Thyroid gland (tissue), 4 donors: ENCODE measurements at regions not wholly inside any gene's neighbourhood (a gene's known extent, or its start where the extent isn't known, plus 50 kb on each side); places are given as distances from the start of the nearest gene placed in this dataset.
A peak's percentile ranks its signal among the peaks of the same experiment; 100 is the strongest.

Experiments
- DNase-seq, 2 donors: peaks; one replicate each; pipeline ENCODE4 v3.0.0-alpha.2; 2019
- H3K27ac ChIP-seq, 3 donors: fragments of 200-600 bp; sonication (generic); 1 replicate in 2 of 3; 2 replicates in 1 of 3; pipeline ENCODE4 v1.5.1; 2016 to 2019; ENCODE audit warnings: mild to moderate bottlenecking in 1 of 3, moderate library complexity in 1 of 3
- H3K27me3 ChIP-seq: fragments of 200-600 bp; sonication (generic); one replicate; pipeline ENCODE4 v1.5.1; 2019
- H3K36me3 ChIP-seq, 2 donors: fragments of 200-600 bp; sonication (generic); one replicate each; pipeline ENCODE4 v1.5.1; 2016 to 2019
- H3K4me1 ChIP-seq, 2 donors: fragments of 200-600 bp; sonication (generic); one replicate each; pipeline ENCODE4 v1.5.1; 2017 to 2019
- H3K4me3 ChIP-seq, 3 donors: fragments of 200-600 bp; sonication (generic); replicated peaks in 1 of 3; 1 replicate in 2 of 3; 2 replicates in 1 of 3; pipeline ENCODE4 v1.5.1; 2016; ENCODE audit warnings: mild to moderate bottlenecking in 1 of 3
- H3K9me3 ChIP-seq: fragments of 200-600 bp; sonication (generic); one replicate; pipeline ENCODE4 v1.5.1; 2017
- CTCF ChIP-seq, 6 experiments: fragments of 200-600 bp in 3 of 6; fragments of 450-650 bp in 3 of 6; sonication (generic) in 3 of 6; IDR thresholded peaks; one replicate each; pipeline ENCODE4 v1.5.1; 2016 to 2019; ENCODE audit warnings: antibody characterized with exemption in 6 of 6, mild to moderate bottlenecking in 2 of 6, inconsistent platforms in 1 of 6, moderate library complexity in 1 of 6
- POLR2A ChIP-seq, 2 donors: fragments of 450-650 bp; IDR thresholded peaks; one replicate each; pipeline ENCODE4 v1.6.1; 2017; ENCODE audit warnings: antibody characterized with exemption in 2 of 2, mild to moderate bottlenecking in 2 of 2, moderate library complexity in 1 of 2
- WGBS, 2 donors: methylation state at CpG; one replicate each; pipeline ENCODE4 v1.1.5; 2017; 5-methylcytosine and 5-hydroxymethylcytosine counted together
- intact Hi-C: fragments of 100-400 bp; cut with DNase I; formaldehyde crosslinking; loops from one replicate; pipeline ENCODE4 v1.15.1; 2023

- DNase-seq: no peak
- Histone ChIP-seq H3K9me3 (no peaks in the 10 kb centered on the region), H3K36me3 (no peaks in the 10 kb centered on the region), H3K27ac (peak overlapping the region; percentile 80 to 92 (median 80)), H3K4me1 (peaks cover 52 to 79% of the 10 kb centered on the region in 2 donors), H3K27me3 (no peaks in the 10 kb centered on the region), H3K4me3 (no peak overlapping the region)
- intact Hi-C loops: no loop called here
- WGBS, 2 donors: 62 to 67% methylated on average over 3 of the region's 3 CpGs
- TF ChIP-seq POLR2A (IDR thresholded peaks at IDR 0.05) (no peak), CTCF (IDR thresholded peaks at IDR 0.05) (no peak)
Observed at GRCh38 chr20:50308166-50308512, 117.5 kb downstream of the CEBPB start.

GRCh38 chr20:50308513-50309279 lies 118.1 kb downstream of the CEBPB start:
- Histone ChIP-seq H3K27me3 (no peaks in the 10 kb centered on the region), H3K4me3 (no peak overlapping the region), H3K36me3 (no peaks in the 10 kb centered on the region), H3K27ac (peak overlapping the region; percentile 80 to 92 (median 80)), H3K4me1 (peaks cover 55 to 79% of the 10 kb centered on the region in 2 donors), H3K9me3 (no peaks in the 10 kb centered on the region)
- intact Hi-C loops: no loop called here
- WGBS, 2 donors: 13 to 18% methylated on average over 14 to 20 of the region's 20 CpGs
- peak in 1 of 2 donors; percentile 36 for TF ChIP-seq POLR2A (IDR thresholded peaks at IDR 0.05)
- peak in 1 of 6 experiments; percentile 15 for TF ChIP-seq CTCF (IDR thresholded peaks at IDR 0.05)
- peak; percentile 76 to 79 for DNase-seq

GRCh38 chr20:50309280-50309763 lies 118.7 kb downstream of the CEBPB start:
- no peak for DNase-seq
- intact Hi-C loops: no loop called here
- no peaks in the 10 kb centered on the region for H3K9me3 ChIP-seq
- H3K36me3 ChIP-seq: no peaks in the 10 kb centered on the region
- 59 to 66% methylated on average over 11 of the region's 11 CpGs for WGBS, 2 donors
- TF ChIP-seq POLR2A (IDR thresholded peaks at IDR 0.05) (no peak), CTCF (IDR thresholded peaks at IDR 0.05) (no peak)
- no peaks in the 10 kb centered on the region for H3K27me3 ChIP-seq
- no peak overlapping the region for H3K4me3 ChIP-seq
- peaks cover 49 to 73% of the 10 kb centered on the region in 2 donors for H3K4me1 ChIP-seq
- H3K27ac ChIP-seq: peak overlapping the region; percentile 80 to 92 (median 80)

GRCh38 chr20:50309764-50310672 lies 119.4 kb downstream of the CEBPB start:
- intact Hi-C loops: no loop called here
- TF ChIP-seq POLR2A (IDR thresholded peaks at IDR 0.05): no peak
- TF ChIP-seq CTCF (IDR thresholded peaks at IDR 0.05): no peak
- H3K36me3 ChIP-seq: no peaks in the 10 kb centered on the region
- no peaks in the 10 kb centered on the region for H3K27me3 ChIP-seq
- H3K4me3 ChIP-seq: no peak overlapping the region
- DNase-seq: no peak
- peaks cover 44 to 66% of the 10 kb centered on the region in 2 donors for H3K4me1 ChIP-seq
- peak overlapping the region; percentile 80 to 92 (median 80) for H3K27ac ChIP-seq
- WGBS, 2 donors: 91% methylated on average over 19 to 20 of the region's 20 CpGs
- H3K9me3 ChIP-seq: no peaks in the 10 kb centered on the region
